ENCODE measurements at regions not wholly inside any gene's neighbourhood (a gene's known extent, or its start where the extent isn't known, plus 50 kb on each side); places are given as distances from the start of the nearest gene placed in this dataset.

GRCh38 chr4:74543983-74544382 lies 99.0 kb downstream of the AREG start:
- TF ChIP-seq CTCF (IDR thresholded peaks at IDR 0.05; ENCODE audit: insufficient read depth, low read depth, low read length, missing control alignments), result no peak
- DNase-seq (ENCODE audit: low read depth), result no peak
- H3K4me3 ChIP-seq (ENCODE audit: low read depth, low read length), result no peak overlapping the region

GRCh38 chr4:74544655-74545361 lies 99.9 kb downstream of the AREG start:
- no peak for TF ChIP-seq CTCF (IDR thresholded peaks at IDR 0.05; ENCODE audit: insufficient read depth, low read depth, low read length, missing control alignments)
- no peak for DNase-seq (ENCODE audit: low read depth)
- no peak overlapping the region for H3K4me3 ChIP-seq (ENCODE audit: low read depth, low read length)

- no peak overlapping the region for H3K4me3 ChIP-seq (ENCODE audit: low read depth, low read length)
- TF ChIP-seq CTCF (IDR thresholded peaks at IDR 0.05; ENCODE audit: insufficient read depth, low read depth, low read length, missing control alignments), result no peak
- no peak for DNase-seq (ENCODE audit: low read depth)
These were observed 100.5 kb downstream of the AREG start for GRCh38 chr4:74545448-74545847.

DNA sequence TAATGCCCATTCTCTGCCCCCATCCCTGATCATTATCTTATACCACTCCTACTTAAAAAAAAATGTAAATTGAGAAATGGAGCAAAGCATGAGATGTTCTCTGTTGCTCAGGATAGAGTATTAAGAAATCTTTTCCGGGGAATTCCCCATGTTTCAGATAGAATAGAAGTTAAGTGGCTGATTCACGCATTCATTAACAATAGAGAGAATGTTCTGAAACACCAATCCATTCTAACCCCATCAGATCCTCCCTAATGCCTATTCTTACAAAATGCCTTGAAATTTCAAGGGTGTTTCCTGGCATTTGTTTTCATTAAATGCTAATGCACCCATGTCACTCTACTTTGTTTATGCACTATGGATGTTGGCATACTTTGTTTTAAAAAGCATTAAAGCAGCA lies 101.1 kb downstream of the AREG start:
- TF ChIP-seq CTCF (IDR thresholded peaks at IDR 0.05; ENCODE audit: insufficient read depth, low read depth, low read length, missing control alignments), result no peak
- DNase-seq (ENCODE audit: low read depth), result no peak
- H3K4me3 ChIP-seq (ENCODE audit: low read depth, low read length), result no peak overlapping the region

DNA sequence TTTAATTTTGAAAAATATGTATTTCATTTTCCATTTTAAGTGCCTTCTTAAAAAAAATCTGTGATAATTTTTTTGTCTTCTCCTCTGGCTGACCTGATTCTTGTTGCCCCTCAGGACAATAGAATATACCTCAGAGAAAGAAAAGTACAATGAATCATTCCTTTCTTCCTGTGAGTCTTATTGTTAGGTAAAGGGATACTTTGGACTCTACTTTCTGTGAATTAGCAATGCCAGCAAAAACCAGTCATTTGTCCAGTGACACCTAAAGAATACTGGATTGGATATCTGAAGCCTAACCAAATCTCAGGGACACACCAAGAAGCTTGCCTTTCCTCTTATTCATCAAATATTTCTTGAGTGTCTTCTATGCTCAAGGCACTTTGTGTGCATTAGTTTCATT lies 102.1 kb downstream of the AREG start:
- DNase-seq (ENCODE audit: low read depth), result no peak
- H3K4me3 ChIP-seq (ENCODE audit: low read depth, low read length), result no peak overlapping the region
- no peak for TF ChIP-seq CTCF (IDR thresholded peaks at IDR 0.05; ENCODE audit: insufficient read depth, low read depth, low read length, missing control alignments)

DNA sequence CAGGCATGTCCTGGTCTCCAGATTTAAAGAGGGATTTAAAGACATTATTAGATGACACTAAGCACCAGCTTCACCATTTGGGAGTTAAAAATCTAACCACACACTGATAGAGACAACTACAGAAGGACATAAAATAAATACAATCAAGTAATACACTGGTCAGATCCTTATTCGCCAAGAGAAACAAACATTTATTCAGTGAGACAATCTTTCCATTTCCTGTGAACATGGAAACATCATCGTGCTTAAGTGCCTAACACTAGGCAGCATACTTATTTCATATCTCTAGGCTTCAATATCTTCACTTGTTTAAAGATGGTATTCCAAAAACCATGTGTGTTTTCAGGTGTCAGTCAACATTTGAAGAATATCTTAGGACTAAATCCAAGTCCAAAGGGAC lies 103.6 kb downstream of the AREG start:
- H3K4me3 ChIP-seq (ENCODE audit: low read depth, low read length), result no peak overlapping the region
- no peak for TF ChIP-seq CTCF (IDR thresholded peaks at IDR 0.05; ENCODE audit: insufficient read depth, low read depth, low read length, missing control alignments)
- no peak for DNase-seq (ENCODE audit: low read depth)

DNA sequence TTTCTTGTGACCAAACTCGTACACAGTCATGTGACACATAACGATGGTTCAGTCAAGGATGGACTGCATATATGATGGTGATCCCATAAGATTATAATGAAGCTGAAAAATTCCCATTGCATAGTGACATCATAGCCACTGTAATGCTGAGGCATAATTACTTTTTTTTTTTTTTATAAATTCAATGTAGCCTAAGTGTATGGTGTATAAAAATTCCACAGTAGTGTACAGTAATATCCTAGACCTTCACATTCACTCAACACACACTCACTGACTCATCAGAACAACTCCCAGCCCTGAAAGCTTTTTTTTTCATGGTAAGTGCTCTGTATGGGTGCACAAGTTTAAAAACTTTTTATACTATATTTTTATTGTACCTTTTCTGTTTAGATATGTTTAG lies 105.0 kb downstream of the AREG start:
- TF ChIP-seq CTCF (IDR thresholded peaks at IDR 0.05; ENCODE audit: insufficient read depth, low read depth, low read length, missing control alignments), result no peak
- no peak for DNase-seq (ENCODE audit: low read depth)
- no peak overlapping the region for H3K4me3 ChIP-seq (ENCODE audit: low read depth, low read length)
